GM20000 (cell line): ENCODE measurements at regions not wholly inside any gene's neighbourhood (a gene's known extent, or its start where the extent isn't known, plus 50 kb on each side); places are given as distances from the start of the nearest gene placed in this dataset.
"Not testable (repeated sequence)": the region's sequence is repeated elsewhere in the genome, so short reads cannot be mapped to it uniquely, and the experiment has no call there.

ENCODE experiments used
- DNase-seq: peaks from one replicate; pipeline ENCODE4 v3.0.0; 2012; ENCODE audit warnings: low spot score
- TF ChIP-seq, protein P1 (sequence below): IDR thresholded peaks from 2 replicates; pipeline ENCODE4 v1.5.1; 2012; ENCODE audit warnings: mild to moderate bottlenecking, control low read depth; ENCODE audit errors: extremely low read depth, missing control alignments

DNA sequence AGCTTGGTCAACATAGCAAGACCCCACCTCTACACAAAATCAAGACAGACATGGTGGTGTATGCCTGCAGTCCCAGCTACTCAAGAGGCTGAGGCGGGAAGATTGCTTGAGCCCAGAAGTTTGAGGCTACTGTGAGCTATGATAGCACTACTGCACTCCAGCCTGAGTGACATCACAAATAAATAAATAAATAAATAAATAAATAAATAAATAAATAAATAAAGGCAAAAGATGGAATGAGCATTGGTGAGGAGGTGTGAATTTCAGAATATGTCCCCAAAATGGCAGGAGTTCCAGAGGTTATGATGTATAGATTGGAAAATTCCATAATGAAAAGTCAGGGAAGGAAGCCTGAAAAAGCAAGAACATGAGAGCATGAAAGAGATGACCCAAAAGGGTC is 249.9 kb downstream of the MEX3B start:
- DNase-seq = no peak
- TF ChIP-seq, protein P1, sequence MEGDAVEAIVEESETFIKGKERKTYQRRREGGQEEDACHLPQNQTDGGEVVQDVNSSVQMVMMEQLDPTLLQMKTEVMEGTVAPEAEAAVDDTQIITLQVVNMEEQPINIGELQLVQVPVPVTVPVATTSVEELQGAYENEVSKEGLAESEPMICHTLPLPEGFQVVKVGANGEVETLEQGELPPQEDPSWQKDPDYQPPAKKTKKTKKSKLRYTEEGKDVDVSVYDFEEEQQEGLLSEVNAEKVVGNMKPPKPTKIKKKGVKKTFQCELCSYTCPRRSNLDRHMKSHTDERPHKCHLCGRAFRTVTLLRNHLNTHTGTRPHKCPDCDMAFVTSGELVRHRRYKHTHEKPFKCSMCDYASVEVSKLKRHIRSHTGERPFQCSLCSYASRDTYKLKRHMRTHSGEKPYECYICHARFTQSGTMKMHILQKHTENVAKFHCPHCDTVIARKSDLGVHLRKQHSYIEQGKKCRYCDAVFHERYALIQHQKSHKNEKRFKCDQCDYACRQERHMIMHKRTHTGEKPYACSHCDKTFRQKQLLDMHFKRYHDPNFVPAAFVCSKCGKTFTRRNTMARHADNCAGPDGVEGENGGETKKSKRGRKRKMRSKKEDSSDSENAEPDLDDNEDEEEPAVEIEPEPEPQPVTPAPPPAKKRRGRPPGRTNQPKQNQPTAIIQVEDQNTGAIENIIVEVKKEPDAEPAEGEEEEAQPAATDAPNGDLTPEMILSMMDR = no peak

DNA sequence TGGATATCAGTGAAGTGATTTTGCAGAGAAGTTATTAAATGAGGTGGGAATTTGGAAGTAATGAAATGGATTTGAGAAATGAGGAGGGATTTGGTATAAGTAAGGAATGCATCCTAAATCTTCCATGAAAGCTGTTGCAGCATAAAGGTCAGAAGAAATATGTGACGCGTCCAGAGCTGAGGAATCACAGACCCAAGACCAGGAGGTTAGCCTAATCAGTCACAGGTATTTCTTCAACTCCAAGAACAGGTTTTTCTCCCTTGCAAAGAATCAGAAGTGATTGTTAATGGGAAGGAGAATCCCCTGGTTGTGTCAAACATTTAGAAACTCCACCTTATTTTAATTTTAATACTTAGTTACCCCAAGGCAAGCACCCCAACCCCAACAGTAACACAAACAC is 253.2 kb downstream of the MEX3B start:
- TF ChIP-seq, protein P1 = no peak
- DNase-seq = no peak

DNA sequence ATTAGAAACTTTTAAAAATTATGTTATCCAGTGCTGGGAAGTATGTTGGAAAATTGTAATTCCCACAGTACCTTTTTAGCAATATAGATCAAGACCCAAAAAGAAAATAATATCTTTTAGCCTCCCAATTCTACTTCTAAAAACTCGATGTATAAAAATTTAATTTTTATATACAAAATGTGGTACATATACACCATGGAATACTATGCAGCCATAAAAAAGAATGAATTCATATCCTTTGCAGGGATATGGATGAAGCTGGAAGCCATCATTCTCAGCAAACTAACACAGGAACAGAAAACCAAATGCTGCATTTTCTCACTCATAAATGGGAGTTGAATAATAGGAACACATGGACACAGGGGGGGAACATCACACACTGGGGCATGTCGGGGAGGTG is 254.5 kb downstream of the MEX3B start:
- not testable (repeated sequence) for DNase-seq

DNA sequence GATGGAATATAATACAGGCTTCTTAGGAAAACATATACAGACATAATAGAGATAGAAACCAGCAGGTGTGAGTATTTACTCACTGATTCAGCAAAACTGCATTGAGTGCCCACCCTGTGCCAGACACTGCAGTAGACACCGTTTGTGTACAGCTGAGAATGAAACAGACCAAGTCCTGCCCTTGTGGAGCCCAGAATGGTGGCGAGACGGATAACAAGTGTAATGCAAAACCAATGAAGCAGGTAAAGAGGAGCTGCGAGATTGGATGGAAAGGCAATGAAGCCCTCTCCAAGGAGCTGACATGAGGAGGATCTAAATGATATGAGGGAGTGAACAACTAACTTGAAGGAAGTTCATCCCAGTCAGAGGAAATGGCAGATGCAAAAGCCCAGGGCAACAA is 256.4 kb downstream of the MEX3B start:
- TF ChIP-seq, protein P1 = no peak
- DNase-seq = no peak

DNA sequence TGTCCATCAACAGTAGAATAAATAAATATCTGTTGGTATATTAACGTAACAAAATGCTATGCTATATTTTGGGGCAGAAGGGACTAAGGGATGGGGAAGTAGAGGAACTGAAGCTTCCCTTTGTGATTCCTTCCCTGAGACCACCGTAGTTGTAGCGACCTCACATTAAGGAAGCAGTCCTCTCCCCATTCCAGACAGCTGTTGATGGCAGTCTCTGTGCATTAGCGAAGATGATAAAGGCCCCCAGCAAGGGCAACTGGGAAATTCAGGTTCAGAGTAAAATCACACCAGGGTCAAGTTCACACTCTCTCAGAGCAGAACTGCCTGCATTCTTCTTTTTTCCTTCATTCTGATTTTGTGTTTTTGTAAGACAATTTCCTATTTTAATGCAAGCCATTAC is 259.0 kb downstream of the MEX3B start:
- TF ChIP-seq, protein P1 = no peak
- DNase-seq = no peak

DNA sequence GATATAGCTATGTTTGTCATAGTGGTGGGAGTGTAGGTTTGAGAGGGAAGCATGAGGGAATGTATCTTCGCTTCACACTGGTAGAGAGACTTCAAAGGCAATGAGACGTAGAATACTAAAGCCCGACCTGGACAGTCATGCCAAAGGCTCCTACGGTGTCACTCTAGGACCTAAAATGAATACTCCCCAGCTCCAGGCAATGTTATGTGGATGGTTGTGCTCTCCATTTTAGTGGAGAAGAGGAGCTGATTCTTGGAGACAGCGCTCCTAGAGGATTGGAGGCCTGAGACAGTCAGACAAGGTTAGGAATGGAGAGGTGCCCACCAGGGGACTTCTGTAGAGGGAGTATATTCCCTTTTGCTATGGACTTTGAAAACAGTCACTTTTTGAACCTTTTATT is 260.1 kb downstream of the MEX3B start:
- TF ChIP-seq, protein P1 = no peak
- no peak for DNase-seq

DNA sequence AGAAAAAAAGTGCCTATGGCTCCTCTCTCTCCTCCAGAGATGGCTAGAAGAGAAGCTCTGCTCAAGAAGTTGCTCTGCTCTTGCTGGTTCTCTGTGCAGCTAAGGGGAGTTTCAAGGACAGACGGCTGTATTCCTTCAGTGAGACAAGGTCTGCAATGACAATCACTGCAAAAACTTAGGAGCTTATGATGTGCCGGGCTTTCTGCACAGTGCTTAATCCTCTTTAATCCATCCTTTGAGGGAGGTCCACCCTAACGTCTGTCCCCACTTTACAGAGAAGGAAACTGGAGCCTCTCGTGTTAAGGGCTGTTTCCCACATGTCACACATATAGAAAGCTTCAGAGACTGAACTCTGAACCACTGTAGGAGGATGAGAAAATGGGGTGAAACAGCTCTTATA is 260.6 kb downstream of the MEX3B start:
- TF ChIP-seq, protein P1 = no peak

DNA sequence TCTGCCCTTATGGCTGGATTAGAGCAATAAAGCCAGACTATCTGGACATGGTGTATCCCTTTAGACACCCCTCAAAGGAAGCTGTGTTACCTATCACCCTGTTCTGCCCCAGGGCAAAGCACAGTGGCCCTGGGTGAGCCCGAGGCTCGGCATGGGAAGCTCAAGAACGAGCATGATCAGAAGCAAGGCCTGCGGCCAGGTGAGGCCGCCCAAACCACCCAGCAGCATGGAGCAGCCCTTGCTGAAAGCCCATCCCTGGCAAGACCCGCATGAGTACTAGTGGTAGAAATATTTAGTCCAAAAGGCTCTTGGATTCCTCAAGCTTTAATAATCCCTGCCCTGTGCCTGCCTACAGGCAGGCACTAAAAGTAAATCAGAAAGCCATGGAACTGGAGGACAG is 261.1 kb downstream of the MEX3B start:
- no peak for DNase-seq
- TF ChIP-seq, protein P1 = no peak

More for the DNA sequence above, 260.6 kb downstream of the MEX3B start:
- no peak for DNase-seq
